ENCODE measurements at regions not wholly inside any gene's neighbourhood (a gene's known extent, or its start where the extent isn't known, plus 50 kb on each side); places are given as distances from the start of the nearest gene placed in this dataset.

DNA sequence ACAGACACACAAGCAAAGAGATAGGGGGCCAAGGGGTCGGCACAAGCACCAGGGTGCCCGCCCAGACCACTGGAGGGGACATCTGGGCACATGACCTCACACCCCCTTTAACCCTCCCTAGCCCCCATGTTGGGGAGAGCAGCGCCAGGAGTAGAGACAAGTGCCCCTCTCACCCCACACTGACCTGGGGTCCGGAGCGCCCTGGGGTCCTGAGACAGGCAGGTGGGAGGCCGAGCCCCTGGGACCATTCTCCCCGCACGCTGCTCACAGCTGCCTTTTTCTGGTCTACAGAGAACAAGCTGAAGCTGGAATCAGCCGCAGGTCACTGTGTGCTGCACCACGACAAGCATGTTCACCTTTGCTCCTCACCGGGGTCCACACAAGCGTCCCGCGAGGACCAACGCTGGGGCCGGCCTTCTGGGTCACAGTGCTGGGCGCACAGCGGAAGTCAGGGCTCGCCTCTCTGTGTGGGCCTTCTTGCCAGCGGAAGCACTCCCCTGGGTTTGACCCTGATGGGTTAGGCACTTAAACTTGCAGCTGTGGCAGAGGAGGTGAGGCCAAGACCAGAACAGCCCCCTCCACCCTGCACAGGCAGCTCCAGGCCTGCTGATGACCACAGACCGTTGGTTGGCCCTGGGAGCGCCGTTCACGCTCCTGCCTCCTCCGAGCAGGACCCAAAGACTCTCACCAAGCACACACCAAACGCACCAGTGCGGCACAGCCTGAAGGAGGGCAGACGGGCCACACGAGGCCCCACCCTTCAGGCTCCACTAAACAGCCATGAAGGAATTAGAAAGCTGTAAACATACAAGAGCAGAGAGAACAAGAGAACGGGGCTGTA, 275.3 kb downstream of the EIPR1 start:
- H3K4me3 ChIP-seq, result no peak overlapping the region
- DNase-seq, result peak; percentile 54
- H3K27me3 ChIP-seq (replicated peaks in 1 of 7), result peaks cover 0 to 20% (median 0%) of the 10 kb centered on the region in 7 donors
- H3K4me1 ChIP-seq, result no peaks in the 10 kb centered on the region
- no peaks in the 10 kb centered on the region for H3K9me3 ChIP-seq
- intact Hi-C loops (cut with DNase I; ENCODE audit: low total_unique reads), result no loop called here
- TF ChIP-seq POLR2A (IDR thresholded peaks at IDR 0.05) (no peak), POLR2AphosphoS5 (IDR thresholded peaks at IDR 0.05) (no peak)
- TF ChIP-seq, protein P1, sequence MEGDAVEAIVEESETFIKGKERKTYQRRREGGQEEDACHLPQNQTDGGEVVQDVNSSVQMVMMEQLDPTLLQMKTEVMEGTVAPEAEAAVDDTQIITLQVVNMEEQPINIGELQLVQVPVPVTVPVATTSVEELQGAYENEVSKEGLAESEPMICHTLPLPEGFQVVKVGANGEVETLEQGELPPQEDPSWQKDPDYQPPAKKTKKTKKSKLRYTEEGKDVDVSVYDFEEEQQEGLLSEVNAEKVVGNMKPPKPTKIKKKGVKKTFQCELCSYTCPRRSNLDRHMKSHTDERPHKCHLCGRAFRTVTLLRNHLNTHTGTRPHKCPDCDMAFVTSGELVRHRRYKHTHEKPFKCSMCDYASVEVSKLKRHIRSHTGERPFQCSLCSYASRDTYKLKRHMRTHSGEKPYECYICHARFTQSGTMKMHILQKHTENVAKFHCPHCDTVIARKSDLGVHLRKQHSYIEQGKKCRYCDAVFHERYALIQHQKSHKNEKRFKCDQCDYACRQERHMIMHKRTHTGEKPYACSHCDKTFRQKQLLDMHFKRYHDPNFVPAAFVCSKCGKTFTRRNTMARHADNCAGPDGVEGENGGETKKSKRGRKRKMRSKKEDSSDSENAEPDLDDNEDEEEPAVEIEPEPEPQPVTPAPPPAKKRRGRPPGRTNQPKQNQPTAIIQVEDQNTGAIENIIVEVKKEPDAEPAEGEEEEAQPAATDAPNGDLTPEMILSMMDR (IDR thresholded peaks at IDR 0.05 in 8 of 11, conservative IDR thresholded peaks at IDR 0.05 in 3 of 11), result no peak
- H3K27ac ChIP-seq, result no peak overlapping the region
- H3K36me3 ChIP-seq, result no peaks in the 10 kb centered on the region
- 84 to 93% (median 90%) methylated on average over 30 of the region's 30 CpGs for WGBS, 5 donors

GRCh38 chr2:3101016-3101942, 276.3 kb downstream of the EIPR1 start:
- WGBS, 5 donors, result 82 to 92% (median 88%) methylated on average over 31 to 34 of the region's 34 CpGs

DNA sequence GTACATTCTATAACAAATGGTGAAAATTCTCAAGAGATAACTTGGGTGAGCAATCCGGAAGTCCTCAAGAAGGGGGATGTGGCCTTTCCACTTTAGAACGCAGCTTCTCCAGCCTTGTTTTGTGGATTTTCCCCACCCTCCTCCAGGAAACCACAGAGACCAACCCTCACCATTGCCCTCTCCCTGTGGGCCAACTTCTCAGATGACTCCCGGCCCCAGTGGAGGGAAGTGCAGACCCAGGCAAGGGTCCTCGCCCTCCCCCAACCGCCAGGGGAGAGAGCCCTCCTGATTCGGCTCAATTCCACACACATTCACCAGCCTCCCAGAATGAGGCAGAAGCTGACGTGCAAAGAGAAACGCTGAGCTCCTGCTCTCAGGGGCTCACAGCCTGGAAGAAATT, 277.2 kb downstream of the EIPR1 start:
- DNase-seq, result peak; percentile 63
- no peak overlapping the region for H3K4me3 ChIP-seq
- intact Hi-C loops (cut with DNase I; ENCODE audit: low total_unique reads), result no loop called here
- peaks cover 0 to 26% (median 0%) of the 10 kb centered on the region in 7 donors for H3K27me3 ChIP-seq (replicated peaks in 1 of 7)
- H3K4me1 ChIP-seq, result no peaks in the 10 kb centered on the region
- 10 to 35% (median 24%) methylated on average over 8 of the region's 8 CpGs for WGBS, 5 donors
- TF ChIP-seq, protein P1 (IDR thresholded peaks at IDR 0.05 in 8 of 11, conservative IDR thresholded peaks at IDR 0.05 in 3 of 11), result no peak
- TF ChIP-seq POLR2A (IDR thresholded peaks at IDR 0.05) (no peak), POLR2AphosphoS5 (IDR thresholded peaks at IDR 0.05) (no peak)
- no peak overlapping the region for H3K27ac ChIP-seq
- H3K36me3 ChIP-seq, result no peaks in the 10 kb centered on the region
- no peaks in the 10 kb centered on the region for H3K9me3 ChIP-seq

More at GRCh38 chr2:3101016-3101942, 276.3 kb downstream of the EIPR1 start:
- Histone ChIP-seq H3K27me3 (replicated peaks in 1 of 7) (peaks cover 0 to 23% (median 0%) of the 10 kb centered on the region in 7 donors), H3K4me3 (no peak overlapping the region), H3K27ac (no peak overlapping the region), H3K4me1 (no peaks in the 10 kb centered on the region), H3K36me3 (no peaks in the 10 kb centered on the region), H3K9me3 (no peaks in the 10 kb centered on the region)
- intact Hi-C loops (cut with DNase I; ENCODE audit: low total_unique reads), result no loop called here
- no peak for TF ChIP-seq POLR2AphosphoS5 (IDR thresholded peaks at IDR 0.05)
- TF ChIP-seq POLR2A (IDR thresholded peaks at IDR 0.05), result no peak
- TF ChIP-seq, protein P1 (IDR thresholded peaks at IDR 0.05 in 8 of 11, conservative IDR thresholded peaks at IDR 0.05 in 3 of 11), result no peak
- peak; percentile 69 for DNase-seq

Measured in spleen (tissue), 11 donors.